ENCODE measurements at regions not wholly inside any gene's neighbourhood (a gene's known extent, or its start where the extent isn't known, plus 50 kb on each side); places are given as distances from the start of the nearest gene placed in this dataset.

- H3K27me3 ChIP-seq (ENCODE audit: control insufficient read depth in 1 of 2, insufficient read depth in 2 of 2, low read length in 2 of 2) = peaks cover 7 to 29% of the 10 kb centered on the region in 2 donors
- no peaks in the 10 kb centered on the region for H3K36me3 ChIP-seq (ENCODE audit: control insufficient read depth in 2 of 2, insufficient read depth in 2 of 2, low read length in 2 of 2)
- no peak overlapping the region for H3K4me3 ChIP-seq (ENCODE audit: low read length in 2 of 2)
- H3K27ac ChIP-seq (ENCODE audit: low read length) = no peak overlapping the region
- no peaks in the 10 kb centered on the region for H3K9me3 ChIP-seq (ENCODE audit: control insufficient read depth in 2 of 2, low read length in 2 of 2)
- no peaks in the 10 kb centered on the region for H3K4me1 ChIP-seq (ENCODE audit: control insufficient read depth, insufficient read depth, low read length)
- no peak overlapping the region for H3K9ac ChIP-seq (ENCODE audit: low read length in 2 of 2)
These were observed 166.1 kb upstream of the ZC3H12A start for GRCh38 chr1:37308031-37308960.

DNA sequence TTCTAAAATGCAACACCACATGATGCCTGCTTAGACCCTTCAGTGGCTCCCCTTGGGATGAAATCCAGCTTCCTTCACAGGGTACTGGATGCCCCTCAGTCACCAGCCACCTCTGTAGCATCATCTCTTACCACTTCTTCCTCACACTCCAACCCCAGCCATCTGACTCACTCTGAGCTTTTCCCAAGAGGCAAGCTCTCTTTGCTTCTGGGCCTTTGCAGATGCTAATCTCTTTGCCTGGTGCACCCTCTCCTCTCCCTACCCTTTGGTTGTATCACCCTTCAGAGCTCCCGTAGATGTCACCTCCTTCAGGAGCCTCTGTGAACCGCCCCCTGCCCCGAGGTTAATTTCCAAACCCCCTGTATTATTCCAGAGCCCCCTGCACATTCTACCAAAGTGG is 164.8 kb upstream of the ZC3H12A start:
- Histone ChIP-seq H3K27me3 (ENCODE audit: control insufficient read depth in 1 of 2, insufficient read depth in 2 of 2, low read length in 2 of 2) (peaks cover 12 to 38% of the 10 kb centered on the region in 2 donors), H3K27ac (ENCODE audit: low read length) (no peak overlapping the region), H3K4me3 (ENCODE audit: low read length in 2 of 2) (no peak overlapping the region), H3K9ac (ENCODE audit: low read length in 2 of 2) (no peak overlapping the region), H3K36me3 (ENCODE audit: control insufficient read depth in 2 of 2, insufficient read depth in 2 of 2, low read length in 2 of 2) (no peaks in the 10 kb centered on the region), H3K4me1 (ENCODE audit: control insufficient read depth, insufficient read depth, low read length) (no peaks in the 10 kb centered on the region), H3K9me3 (ENCODE audit: control insufficient read depth in 2 of 2, low read length in 2 of 2) (no peaks in the 10 kb centered on the region)

DNA sequence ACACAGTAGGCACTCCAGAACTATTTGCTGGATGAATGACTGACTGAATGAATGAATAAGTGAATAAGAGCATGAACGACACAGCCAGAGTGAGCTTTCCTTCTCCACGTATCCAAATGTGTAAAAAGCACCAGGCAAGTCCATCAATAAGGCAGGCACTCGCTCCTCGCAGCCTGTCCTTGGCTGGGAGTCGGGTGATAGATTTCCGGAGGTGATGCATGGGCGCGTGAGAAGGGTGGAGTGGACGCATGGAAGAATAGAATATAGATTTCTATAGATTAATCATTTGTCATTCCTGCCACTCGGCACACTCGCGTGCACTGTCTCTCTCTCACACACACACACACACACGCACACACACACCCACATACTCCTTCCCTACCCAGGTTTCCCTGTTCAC is 164.3 kb upstream of the ZC3H12A start:
- Histone ChIP-seq H3K9me3 (ENCODE audit: control insufficient read depth in 2 of 2, low read length in 2 of 2) (no peaks in the 10 kb centered on the region), H3K36me3 (ENCODE audit: control insufficient read depth in 2 of 2, insufficient read depth in 2 of 2, low read length in 2 of 2) (no peaks in the 10 kb centered on the region), H3K4me3 (ENCODE audit: low read length in 2 of 2) (no peak overlapping the region), H3K27me3 (ENCODE audit: control insufficient read depth in 1 of 2, insufficient read depth in 2 of 2, low read length in 2 of 2) (peaks cover 12 to 42% of the 10 kb centered on the region in 2 donors), H3K4me1 (ENCODE audit: control insufficient read depth, insufficient read depth, low read length) (no peaks in the 10 kb centered on the region), H3K27ac (ENCODE audit: low read length) (no peak overlapping the region), H3K9ac (ENCODE audit: low read length in 2 of 2) (no peak overlapping the region)

- no peak overlapping the region for H3K27ac ChIP-seq (ENCODE audit: low read length)
- H3K4me3 ChIP-seq (ENCODE audit: low read length in 2 of 2) = no peak overlapping the region
- peaks cover 6% of the 10 kb centered on the region for H3K4me1 ChIP-seq (ENCODE audit: control insufficient read depth, insufficient read depth, low read length)
- H3K27me3 ChIP-seq (ENCODE audit: control insufficient read depth in 1 of 2, insufficient read depth in 2 of 2, low read length in 2 of 2) = peaks cover 43 to 68% of the 10 kb centered on the region in 2 donors
- no peaks in the 10 kb centered on the region for H3K36me3 ChIP-seq (ENCODE audit: control insufficient read depth in 2 of 2, insufficient read depth in 2 of 2, low read length in 2 of 2)
- no peaks in the 10 kb centered on the region for H3K9me3 ChIP-seq (ENCODE audit: control insufficient read depth in 2 of 2, low read length in 2 of 2)
- H3K9ac ChIP-seq (ENCODE audit: low read length in 2 of 2) = no peak overlapping the region
These were observed 159.0 kb upstream of the ZC3H12A start for GRCh38 chr1:37315371-37315846.

DNA sequence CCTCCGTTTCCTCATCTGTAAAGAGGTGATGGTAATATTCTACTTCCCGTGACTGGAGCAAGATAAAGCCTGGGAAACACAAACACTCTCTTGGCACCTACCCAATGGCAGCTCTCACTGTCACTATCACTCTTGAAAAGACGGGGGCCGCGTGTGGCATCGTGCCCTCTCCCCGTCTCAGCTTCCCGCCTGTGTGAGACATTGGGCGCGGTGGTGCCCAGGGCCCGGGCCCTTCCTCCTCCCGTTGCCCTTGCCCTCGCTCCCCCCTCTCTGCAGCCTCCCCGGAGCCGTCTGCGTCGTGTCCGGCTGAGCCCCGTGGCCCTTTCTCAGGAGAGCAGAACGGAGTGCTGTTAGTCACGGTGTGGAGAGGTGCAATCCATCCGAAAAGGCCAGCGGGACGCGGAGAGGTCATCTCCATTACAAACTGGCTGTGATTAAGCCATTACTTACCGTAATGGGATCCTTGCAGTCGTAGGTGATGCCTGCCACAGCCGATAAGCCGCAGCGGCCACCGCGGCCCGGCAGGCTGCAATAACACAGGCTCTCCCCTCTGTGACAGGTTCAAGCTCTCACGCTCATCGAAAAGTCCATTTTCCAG is 156.4 kb upstream of the ZC3H12A start:
- Histone ChIP-seq H3K4me1 (ENCODE audit: control insufficient read depth, insufficient read depth, low read length) (peaks cover 6% of the 10 kb centered on the region), H3K36me3 (ENCODE audit: control insufficient read depth in 2 of 2, insufficient read depth in 2 of 2, low read length in 2 of 2) (no peaks in the 10 kb centered on the region), H3K4me3 (ENCODE audit: low read length in 2 of 2) (peak overlapping the region in 1 of 2 donors; percentile 44), H3K9me3 (ENCODE audit: control insufficient read depth in 2 of 2, low read length in 2 of 2) (no peaks in the 10 kb centered on the region), H3K27me3 (ENCODE audit: control insufficient read depth in 1 of 2, insufficient read depth in 2 of 2, low read length in 2 of 2) (peaks cover 40 to 56% of the 10 kb centered on the region in 2 donors), H3K9ac (ENCODE audit: low read length in 2 of 2) (no peak overlapping the region), H3K27ac (ENCODE audit: low read length) (no peak overlapping the region)

GRCh38 chr1:37318490-37318889 is 155.9 kb upstream of the ZC3H12A start:
- H3K4me1 ChIP-seq (ENCODE audit: control insufficient read depth, insufficient read depth, low read length) = peaks cover 6% of the 10 kb centered on the region
- H3K9ac ChIP-seq (ENCODE audit: low read length in 2 of 2) = no peak overlapping the region
- H3K27ac ChIP-seq (ENCODE audit: low read length) = no peak overlapping the region
- no peak overlapping the region for H3K4me3 ChIP-seq (ENCODE audit: low read length in 2 of 2)
- peaks cover 41 to 57% of the 10 kb centered on the region in 2 donors for H3K27me3 ChIP-seq (ENCODE audit: control insufficient read depth in 1 of 2, insufficient read depth in 2 of 2, low read length in 2 of 2)
- peaks cover under 1 to 3% of the 10 kb centered on the region in 2 donors for H3K9me3 ChIP-seq (ENCODE audit: control insufficient read depth in 2 of 2, low read length in 2 of 2)
- H3K36me3 ChIP-seq (ENCODE audit: control insufficient read depth in 2 of 2, insufficient read depth in 2 of 2, low read length in 2 of 2) = no peaks in the 10 kb centered on the region

GRCh38 chr1:37319284-37319683 is 155.1 kb upstream of the ZC3H12A start:
- Histone ChIP-seq H3K4me3 (ENCODE audit: low read length in 2 of 2) (no peak overlapping the region), H3K27ac (ENCODE audit: low read length) (no peak overlapping the region), H3K36me3 (ENCODE audit: control insufficient read depth in 2 of 2, insufficient read depth in 2 of 2, low read length in 2 of 2) (no peaks in the 10 kb centered on the region), H3K9ac (ENCODE audit: low read length in 2 of 2) (no peak overlapping the region), H3K27me3 (ENCODE audit: control insufficient read depth in 1 of 2, insufficient read depth in 2 of 2, low read length in 2 of 2) (peaks cover 42 to 54% of the 10 kb centered on the region in 2 donors), H3K4me1 (ENCODE audit: control insufficient read depth, insufficient read depth, low read length) (peaks cover 6% of the 10 kb centered on the region), H3K9me3 (ENCODE audit: control insufficient read depth in 2 of 2, low read length in 2 of 2) (peaks cover 3 to 9% of the 10 kb centered on the region in 2 donors)

DNA sequence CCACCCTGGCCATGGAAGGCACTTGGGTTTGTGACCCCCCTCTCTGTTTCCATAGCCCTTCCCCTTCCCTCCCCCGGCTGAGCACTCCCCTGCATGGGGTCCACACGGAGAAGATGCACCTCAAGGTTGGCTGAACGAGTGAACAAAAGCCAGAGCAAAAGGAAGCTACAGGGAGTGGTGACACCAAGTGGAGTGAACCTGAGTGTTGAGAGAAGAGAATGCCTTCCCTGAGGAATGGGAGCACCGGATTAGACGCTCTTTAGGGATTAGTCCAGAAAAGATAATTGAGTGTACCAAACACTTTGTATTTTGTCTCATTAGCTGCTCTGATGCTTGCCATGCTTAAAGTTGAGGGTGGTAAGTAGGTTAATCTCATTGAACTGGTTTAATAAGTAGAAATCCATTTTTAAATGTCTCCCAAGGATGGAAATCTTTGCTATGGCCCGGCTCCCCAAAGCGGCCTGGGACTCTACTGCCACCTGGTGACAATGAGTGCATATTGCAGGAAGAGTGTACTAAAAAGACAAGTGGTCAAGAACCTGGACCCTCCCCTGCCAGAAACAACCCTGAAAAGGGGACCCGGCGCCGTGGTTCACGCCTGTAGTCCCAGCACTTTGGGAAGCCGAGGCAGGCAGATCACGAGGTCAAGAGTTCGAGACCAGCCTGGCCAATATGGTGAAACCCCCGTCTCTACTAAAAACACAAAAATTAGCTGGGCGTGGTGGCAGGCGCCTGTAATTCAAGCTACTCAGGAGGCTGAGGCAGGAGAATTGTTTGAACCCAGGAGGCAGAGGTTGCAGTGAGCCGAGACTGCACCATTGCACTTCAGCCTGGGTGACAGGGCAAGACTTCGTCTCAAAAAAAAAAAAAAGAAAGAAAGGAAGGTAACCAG is 150.6 kb upstream of the ZC3H12A start:
- peaks cover 25 to 27% of the 10 kb centered on the region in 2 donors for H3K27me3 ChIP-seq (ENCODE audit: control insufficient read depth in 1 of 2, insufficient read depth in 2 of 2, low read length in 2 of 2)
- H3K36me3 ChIP-seq (ENCODE audit: control insufficient read depth in 2 of 2, insufficient read depth in 2 of 2, low read length in 2 of 2) = no peaks in the 10 kb centered on the region
- no peak overlapping the region for H3K9ac ChIP-seq (ENCODE audit: low read length in 2 of 2)
- H3K4me3 ChIP-seq (ENCODE audit: low read length in 2 of 2) = no peak overlapping the region
- H3K9me3 ChIP-seq (ENCODE audit: control insufficient read depth in 2 of 2, low read length in 2 of 2) = peaks cover 3 to 13% of the 10 kb centered on the region in 2 donors
- no peak overlapping the region for H3K27ac ChIP-seq (ENCODE audit: low read length)
- H3K4me1 ChIP-seq (ENCODE audit: control insufficient read depth, insufficient read depth, low read length) = no peaks in the 10 kb centered on the region

- H3K27ac ChIP-seq (ENCODE audit: low read length) = no peak overlapping the region
- H3K9me3 ChIP-seq (ENCODE audit: control insufficient read depth in 2 of 2, low read length in 2 of 2) = peaks cover 3 to 13% of the 10 kb centered on the region in 2 donors
- H3K9ac ChIP-seq (ENCODE audit: low read length in 2 of 2) = no peak overlapping the region
- H3K4me1 ChIP-seq (ENCODE audit: control insufficient read depth, insufficient read depth, low read length) = no peaks in the 10 kb centered on the region
- H3K27me3 ChIP-seq (ENCODE audit: control insufficient read depth in 1 of 2, insufficient read depth in 2 of 2, low read length in 2 of 2) = peaks cover 15 to 16% of the 10 kb centered on the region in 2 donors
- no peaks in the 10 kb centered on the region for H3K36me3 ChIP-seq (ENCODE audit: control insufficient read depth in 2 of 2, insufficient read depth in 2 of 2, low read length in 2 of 2)
- no peak overlapping the region for H3K4me3 ChIP-seq (ENCODE audit: low read length in 2 of 2)
These were observed 149.4 kb upstream of the ZC3H12A start for GRCh38 chr1:37325010-37325409.
